ENCODE measurements at regions not wholly inside any gene's neighbourhood (a gene's known extent, or its start where the extent isn't known, plus 50 kb on each side); places are given as distances from the start of the nearest gene placed in this dataset.
A peak's percentile ranks its signal among the peaks of the same experiment; 100 is the strongest.

GRCh38 chr16:49910541-49911071 is 54.7 kb upstream of the ZNF423 start:
- DNase-seq: no peak

GRCh38 chr16:49911430-49911829 is 55.5 kb upstream of the ZNF423 start:
- DNase-seq: no peak

GRCh38 chr16:49912721-49913120 is 56.8 kb upstream of the ZNF423 start:
- no peak for DNase-seq

GRCh38 chr16:49913720-49914119 is 57.8 kb upstream of the ZNF423 start:
- no peak for DNase-seq

GRCh38 chr16:49914657-49915056 is 58.7 kb upstream of the ZNF423 start:
- no peak for DNase-seq

GRCh38 chr16:49918257-49918656 is 62.3 kb upstream of the ZNF423 start:
- no peak for DNase-seq

- DNase-seq: no peak
Measured at GRCh38 chr16:49919327-49919726, 63.4 kb upstream of the ZNF423 start.

GRCh38 chr16:49920397-49920796 is 64.5 kb upstream of the ZNF423 start:
- DNase-seq: no peak

GRCh38 chr16:49921106-49921505 is 65.2 kb upstream of the ZNF423 start:
- no peak for DNase-seq

- DNase-seq: peak; percentile 2 to 28
Measured at GRCh38 chr16:49921791-49922456, 66.0 kb upstream of the ZNF423 start.

- no peak for DNase-seq
Measured at GRCh38 chr16:49923411-49923810, 67.5 kb upstream of the ZNF423 start.

- no peak for DNase-seq
Measured at GRCh38 chr16:49924078-49924477, 68.2 kb upstream of the ZNF423 start.

GRCh38 chr16:49926941-49927340 is 71.0 kb upstream of the ZNF423 start:
- no peak for DNase-seq

- DNase-seq: no peak
Measured at GRCh38 chr16:49928176-49929041, 72.5 kb upstream of the ZNF423 start.

GRCh38 chr16:49929626-49930025 is 73.7 kb upstream of the ZNF423 start:
- DNase-seq: no peak

- DNase-seq: no peak
Measured at GRCh38 chr16:49930841-49931240, 74.9 kb upstream of the ZNF423 start.

GRCh38 chr16:49931266-49931665 is 75.4 kb upstream of the ZNF423 start:
- DNase-seq: no peak

GRCh38 chr16:49931916-49932315 is 76.0 kb upstream of the ZNF423 start:
- no peak for DNase-seq

- no peak for DNase-seq
Measured at GRCh38 chr16:49932434-49932833, 76.5 kb upstream of the ZNF423 start.

- DNase-seq: no peak
Measured at GRCh38 chr16:49932946-49933345, 77.0 kb upstream of the ZNF423 start.

- no peak for DNase-seq
Measured at GRCh38 chr16:49936791-49937190, 80.9 kb upstream of the ZNF423 start.

- DNase-seq: no peak
Measured at GRCh38 chr16:49937886-49938285, 82.0 kb upstream of the ZNF423 start.

- DNase-seq: no peak
Measured at GRCh38 chr16:49939495-49939894, 83.6 kb upstream of the ZNF423 start.

Data from NCI-H1930 (cell line).